ENCODE measurements at regions not wholly inside any gene's neighbourhood (a gene's known extent, or its start where the extent isn't known, plus 50 kb on each side); places are given as distances from the start of the nearest gene placed in this dataset.
"Not testable (repeated sequence)": the region's sequence is repeated elsewhere in the genome, so short reads cannot be mapped to it uniquely, and the experiment has no call there.

- H3K4me3 Mint-ChIP-seq, result no peak overlapping the region
- no peak overlapping the region for H3K27ac Mint-ChIP-seq
- peaks cover 38% of the 10 kb centered on the region for H3K27me3 Mint-ChIP-seq (ENCODE audit: low read depth)
- no peaks in the 10 kb centered on the region for H3K36me3 Mint-ChIP-seq (ENCODE audit: insufficient read depth in 2 of 2)
- no peak for DNase-seq
- H3K4me1 Mint-ChIP-seq (ENCODE audit: low read depth), result no peaks in the 10 kb centered on the region
- no peaks in the 10 kb centered on the region for H3K9me3 Mint-ChIP-seq
- ATAC-seq (replicated peaks in 1 of 2), result no peak
These were observed 50.3 kb upstream of the ATP6AP2 start for GRCh38 chrX:40530509-40530908.

DNA sequence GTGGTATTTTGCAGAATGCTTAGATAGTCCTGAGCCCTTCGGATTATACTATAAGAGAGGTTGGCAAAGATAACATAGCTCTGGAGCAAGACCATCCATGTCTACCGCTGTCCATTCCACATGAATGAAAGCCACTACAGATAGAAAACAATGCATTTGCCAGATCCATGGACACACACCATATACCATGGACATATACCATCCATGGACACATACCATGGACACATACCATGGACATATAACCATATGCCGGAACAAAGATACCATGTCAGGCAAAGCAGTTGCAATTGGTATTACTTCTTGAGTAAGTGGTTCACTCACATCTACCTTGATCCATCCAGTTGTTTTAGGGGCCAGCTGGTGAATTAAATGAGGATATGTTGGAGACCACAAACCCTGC lies 53.2 kb upstream of the ATP6AP2 start:
- peaks cover 56% of the 10 kb centered on the region for H3K27me3 Mint-ChIP-seq (ENCODE audit: low read depth)
- no peak for ATAC-seq (replicated peaks in 1 of 2)
- H3K4me1 Mint-ChIP-seq (ENCODE audit: low read depth), result no peaks in the 10 kb centered on the region
- no peak for DNase-seq
- H3K27ac Mint-ChIP-seq, result no peak overlapping the region
- no peaks in the 10 kb centered on the region for H3K36me3 Mint-ChIP-seq (ENCODE audit: insufficient read depth in 2 of 2)
- H3K4me3 Mint-ChIP-seq, result no peak overlapping the region
- no peaks in the 10 kb centered on the region for H3K9me3 Mint-ChIP-seq

- Mint-ChIP-seq H3K27me3 (ENCODE audit: low read depth) (peaks cover 49% of the 10 kb centered on the region), H3K4me1 (ENCODE audit: low read depth) (no peaks in the 10 kb centered on the region), H3K9me3 (no peaks in the 10 kb centered on the region), H3K4me3 (no peak overlapping the region), H3K36me3 (ENCODE audit: insufficient read depth in 2 of 2) (no peaks in the 10 kb centered on the region), H3K27ac (no peak overlapping the region)
- DNase-seq (no peak), ATAC-seq (replicated peaks in 1 of 2) (no peak)
These were observed 54.4 kb upstream of the ATP6AP2 start for GRCh38 chrX:40526412-40526811.

- not testable (repeated sequence) for H3K27ac Mint-ChIP-seq; ATAC-seq (replicated peaks in 1 of 2); DNase-seq; H3K36me3 Mint-ChIP-seq (ENCODE audit: insufficient read depth in 2 of 2); H3K9me3 Mint-ChIP-seq; H3K4me3 Mint-ChIP-seq; H3K4me1 Mint-ChIP-seq (ENCODE audit: low read depth)
- H3K27me3 Mint-ChIP-seq (ENCODE audit: low read depth), result peaks cover 48% of the 10 kb centered on the region
These were observed 54.9 kb upstream of the ATP6AP2 start for GRCh38 chrX:40525901-40526300.

DNA sequence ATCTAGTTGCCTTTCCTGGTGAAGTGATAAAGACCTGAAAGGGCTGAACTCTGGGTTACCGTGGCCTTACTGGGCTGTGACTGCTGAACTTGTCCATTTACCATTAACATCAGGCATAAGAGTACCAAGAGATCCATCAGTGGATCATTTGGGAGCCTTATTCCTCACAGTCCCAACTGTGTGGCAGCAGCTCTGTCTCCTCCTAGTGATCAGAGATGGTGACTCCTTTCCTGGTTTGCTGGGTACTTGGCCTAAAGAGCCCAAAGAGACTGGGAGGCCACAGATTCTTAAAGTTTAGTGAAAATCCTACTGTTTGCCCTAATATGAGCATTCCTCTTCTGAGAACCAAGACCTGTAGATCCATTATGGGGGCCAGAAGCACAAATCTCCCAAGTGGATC lies 56.3 kb upstream of the ATP6AP2 start:
- no peak for DNase-seq
- Mint-ChIP-seq H3K27ac (no peak overlapping the region), H3K4me1 (ENCODE audit: low read depth) (no peaks in the 10 kb centered on the region), H3K36me3 (ENCODE audit: insufficient read depth in 2 of 2) (no peaks in the 10 kb centered on the region), H3K27me3 (ENCODE audit: low read depth) (peaks cover 54% of the 10 kb centered on the region), H3K9me3 (no peaks in the 10 kb centered on the region), H3K4me3 (no peak overlapping the region)
- ATAC-seq (replicated peaks in 1 of 2), result no peak

- Mint-ChIP-seq H3K9me3 (no peaks in the 10 kb centered on the region), H3K36me3 (ENCODE audit: insufficient read depth in 2 of 2) (no peaks in the 10 kb centered on the region), H3K27me3 (ENCODE audit: low read depth) (peaks cover 51% of the 10 kb centered on the region), H3K27ac (no peak overlapping the region), H3K4me3 (no peak overlapping the region), H3K4me1 (ENCODE audit: low read depth) (no peaks in the 10 kb centered on the region)
- ATAC-seq (replicated peaks in 1 of 2) (no peak), DNase-seq (no peak)
These were observed 56.9 kb upstream of the ATP6AP2 start for GRCh38 chrX:40523852-40524251.

- ATAC-seq (replicated peaks in 1 of 2), result no peak
- no peaks in the 10 kb centered on the region for H3K9me3 Mint-ChIP-seq
- no peak overlapping the region for H3K27ac Mint-ChIP-seq
- H3K4me3 Mint-ChIP-seq, result no peak overlapping the region
- DNase-seq, result no peak
- no peaks in the 10 kb centered on the region for H3K4me1 Mint-ChIP-seq (ENCODE audit: low read depth)
- H3K36me3 Mint-ChIP-seq (ENCODE audit: insufficient read depth in 2 of 2), result no peaks in the 10 kb centered on the region
- peaks cover 49% of the 10 kb centered on the region for H3K27me3 Mint-ChIP-seq (ENCODE audit: low read depth)
These were observed 58.8 kb upstream of the ATP6AP2 start for GRCh38 chrX:40521868-40522450.

GRCh38 chrX:40514376-40514775 lies 66.4 kb upstream of the ATP6AP2 start:
- no peak for ATAC-seq (replicated peaks in 1 of 2)
- Mint-ChIP-seq H3K9me3 (no peaks in the 10 kb centered on the region), H3K4me3 (no peak overlapping the region), H3K4me1 (ENCODE audit: low read depth) (no peaks in the 10 kb centered on the region), H3K27me3 (ENCODE audit: low read depth) (peaks cover 19% of the 10 kb centered on the region), H3K36me3 (ENCODE audit: insufficient read depth in 2 of 2) (no peaks in the 10 kb centered on the region), H3K27ac (no peak overlapping the region)
- no peak for DNase-seq

- DNase-seq (no peak), ATAC-seq (replicated peaks in 1 of 2) (no peak)
- Mint-ChIP-seq H3K27ac (no peak overlapping the region), H3K4me1 (ENCODE audit: low read depth) (no peaks in the 10 kb centered on the region), H3K36me3 (ENCODE audit: insufficient read depth in 2 of 2) (no peaks in the 10 kb centered on the region), H3K9me3 (no peaks in the 10 kb centered on the region), H3K4me3 (no peak overlapping the region), H3K27me3 (ENCODE audit: low read depth) (peaks cover 23% of the 10 kb centered on the region)
These were observed 66.9 kb upstream of the ATP6AP2 start for GRCh38 chrX:40513835-40514234.

DNA sequence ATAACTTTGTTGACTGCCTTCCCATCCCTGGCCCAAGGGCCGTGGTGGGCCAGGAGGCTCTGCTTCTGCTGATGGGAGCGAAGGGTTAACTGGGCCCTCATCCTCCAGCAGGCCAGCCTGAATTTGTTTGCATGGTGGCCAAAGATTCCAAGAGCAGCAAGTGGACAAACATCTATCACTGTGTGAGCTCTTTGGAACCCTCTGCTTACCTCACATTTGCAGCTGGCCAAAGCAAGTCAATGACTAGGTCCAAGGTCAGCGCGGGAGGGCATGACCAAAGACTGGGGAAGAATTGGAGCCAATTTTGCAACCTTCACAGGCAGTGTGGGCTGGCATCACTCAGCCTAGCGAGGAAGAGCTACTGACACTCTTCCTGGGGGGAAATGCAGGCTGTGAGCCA lies 67.8 kb upstream of the ATP6AP2 start:
- ATAC-seq (replicated peaks in 1 of 2) (no peak), DNase-seq (no peak)
- no peak overlapping the region for H3K4me3 Mint-ChIP-seq
- no peaks in the 10 kb centered on the region for H3K9me3 Mint-ChIP-seq
- no peak overlapping the region for H3K27ac Mint-ChIP-seq
- H3K27me3 Mint-ChIP-seq (ENCODE audit: low read depth), result peaks cover 21% of the 10 kb centered on the region
- no peaks in the 10 kb centered on the region for H3K36me3 Mint-ChIP-seq (ENCODE audit: insufficient read depth in 2 of 2)
- H3K4me1 Mint-ChIP-seq (ENCODE audit: low read depth), result no peaks in the 10 kb centered on the region

- no peaks in the 10 kb centered on the region for H3K4me1 Mint-ChIP-seq (ENCODE audit: low read depth)
- no peak for DNase-seq
These were observed 69.5 kb upstream of the ATP6AP2 start for GRCh38 chrX:40511258-40511657.

DNA sequence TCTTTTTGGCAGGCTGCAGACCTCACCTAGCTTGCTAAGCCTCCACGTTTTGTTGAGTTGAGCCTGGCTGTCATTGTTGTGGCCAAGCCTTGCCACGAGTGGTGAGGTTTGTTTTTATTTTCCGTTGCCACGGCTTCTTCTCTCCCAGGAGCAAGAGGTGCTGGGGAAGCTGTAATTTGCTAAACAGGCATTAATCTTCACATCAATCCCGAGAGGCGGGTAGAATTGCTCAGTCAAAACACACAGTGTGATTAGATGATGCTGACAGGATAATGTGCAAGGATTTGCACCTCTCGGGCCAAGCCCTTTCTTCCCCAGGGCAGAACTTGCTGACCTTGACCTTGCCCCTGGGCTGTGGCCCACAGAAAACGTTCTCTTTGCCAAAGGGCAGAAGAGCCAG lies 72.2 kb upstream of the ATP6AP2 start:
- DNase-seq (no peak), ATAC-seq (replicated peaks in 1 of 2) (no peak)
- no peaks in the 10 kb centered on the region for H3K9me3 Mint-ChIP-seq
- no peaks in the 10 kb centered on the region for H3K4me1 Mint-ChIP-seq (ENCODE audit: low read depth)
- H3K36me3 Mint-ChIP-seq (ENCODE audit: insufficient read depth in 2 of 2), result no peaks in the 10 kb centered on the region
- peaks cover 16% of the 10 kb centered on the region for H3K27me3 Mint-ChIP-seq (ENCODE audit: low read depth)
- H3K4me3 Mint-ChIP-seq, result no peak overlapping the region
- H3K27ac Mint-ChIP-seq, result no peak overlapping the region

More at GRCh38 chrX:40511258-40511657, 69.5 kb upstream of the ATP6AP2 start:
- Mint-ChIP-seq H3K27ac (no peak overlapping the region), H3K4me3 (no peak overlapping the region), H3K36me3 (ENCODE audit: insufficient read depth in 2 of 2) (no peaks in the 10 kb centered on the region), H3K27me3 (ENCODE audit: low read depth) (peaks cover 20% of the 10 kb centered on the region), H3K9me3 (no peaks in the 10 kb centered on the region)
- ATAC-seq (replicated peaks in 1 of 2), result no peak

GRCh38 chrX:40506201-40506985 lies 74.4 kb upstream of the ATP6AP2 start:
- Mint-ChIP-seq H3K27ac (no peak overlapping the region), H3K36me3 (ENCODE audit: insufficient read depth in 2 of 2) (no peaks in the 10 kb centered on the region), H3K4me3 (no peak overlapping the region), H3K4me1 (ENCODE audit: low read depth) (no peaks in the 10 kb centered on the region), H3K9me3 (no peaks in the 10 kb centered on the region), H3K27me3 (ENCODE audit: low read depth) (peaks cover 27% of the 10 kb centered on the region)
- DNase-seq, result no peak
- no peak for ATAC-seq (replicated peaks in 1 of 2)
